Vagina (tissue), 2 donors: ENCODE measurements at regions not wholly inside any gene's neighbourhood (a gene's known extent, or its start where the extent isn't known, plus 50 kb on each side); places are given as distances from the start of the nearest gene placed in this dataset.

Experiments
- DNase-seq, 2 donors: peaks; one replicate each; pipeline ENCODE4 v3.0.0-alpha.2; 2017; ENCODE audit errors: extremely low spot score in 2 of 2
- H3K27ac ChIP-seq: fragments of 200-600 bp; sonication (generic); one replicate; pipeline ENCODE4 v1.5.1; 2019
- H3K27me3 ChIP-seq: fragments of 200-600 bp; sonication (generic); one replicate; pipeline ENCODE4 v1.5.1; 2019
- H3K36me3 ChIP-seq, 2 donors: fragments of 200-600 bp; sonication (generic); one replicate each; pipeline ENCODE4 v1.5.1; 2017 to 2019
- H3K4me1 ChIP-seq: fragments of 200-600 bp; sonication (generic); one replicate; pipeline ENCODE4 v1.5.1; 2019
- H3K4me3 ChIP-seq, 2 donors: fragments of 200-600 bp; sonication (generic); 1 replicate in 1 of 2; 2 replicates in 1 of 2; pipeline ENCODE4 v1.5.1; 2016 to 2019
- H3K9me3 ChIP-seq: fragments of 200-600 bp; sonication (generic); one replicate; pipeline ENCODE4 v1.5.1; 2019
- POLR2A ChIP-seq, 2 donors: fragments of 450-650 bp; IDR thresholded peaks; one replicate each; pipeline ENCODE4 v1.6.1; 2017; ENCODE audit warnings: antibody characterized with exemption in 2 of 2, mild to moderate bottlenecking in 2 of 2, moderate library complexity in 2 of 2
- POLR2AphosphoS5 ChIP-seq, 2 donors: sonication (generic); formaldehyde crosslinking; IDR thresholded peaks; one replicate each; pipeline ENCODE4 v1.9.0; 2017; ENCODE audit warnings: antibody characterized with exemption in 2 of 2, mild to moderate bottlenecking in 2 of 2, low read depth in 1 of 2; ENCODE audit not compliant: insufficient read depth in 1 of 2
- intact Hi-C: fragments of 100-400 bp; cut with DNase I; formaldehyde crosslinking; loops from one replicate; pipeline ENCODE4 v1.15.1; 2023
- TF ChIP-seq, protein P1 (sequence below), 3 experiments: fragments of 450-650 bp in 2 of 3; fragments of 200-600 bp in 1 of 3; sonication (generic) in 1 of 3; IDR thresholded peaks; one replicate each; pipeline ENCODE4 v1.5.1; 2017 to 2019; ENCODE audit warnings: antibody characterized with exemption in 3 of 3, mild to moderate bottlenecking in 2 of 3, moderate library complexity in 2 of 3

DNA sequence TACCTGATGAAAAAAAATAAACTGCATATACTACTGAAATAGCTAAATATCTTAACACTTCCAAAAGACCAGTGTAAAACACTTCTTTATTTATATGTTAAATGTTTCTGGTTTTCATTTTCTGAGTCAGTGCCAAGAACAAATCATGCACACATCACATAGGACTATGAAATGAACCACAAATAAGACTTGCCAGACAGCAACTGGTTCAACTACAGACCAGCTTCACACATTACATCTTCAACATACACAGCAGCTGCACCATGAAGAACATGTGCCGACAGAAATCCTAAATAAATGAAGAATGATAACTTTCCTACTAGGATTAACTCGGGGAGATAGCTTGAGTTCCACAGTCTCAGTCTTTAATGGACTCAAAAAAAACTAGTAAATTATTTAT is 168.3 kb upstream of the STXBP5 start:
- intact Hi-C loops, result no loop called here

DNA sequence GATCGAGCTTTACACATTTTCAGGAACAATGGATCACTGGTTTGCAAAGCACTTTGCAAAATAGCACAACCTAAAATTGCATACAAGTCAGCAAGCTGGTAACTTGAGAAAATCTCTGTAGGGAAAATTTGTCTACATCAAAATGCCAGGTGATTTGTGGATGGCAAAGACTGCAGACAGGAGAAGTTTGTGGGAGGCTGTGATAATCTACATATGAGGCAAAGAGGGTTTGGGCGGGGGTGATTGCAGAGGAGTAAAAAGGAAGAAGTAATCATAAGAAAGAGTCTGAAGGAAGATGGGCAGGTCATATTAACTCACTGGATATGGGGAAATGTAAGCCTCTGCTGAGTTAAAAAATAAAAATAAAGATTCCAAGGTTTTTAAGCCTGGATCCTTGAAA is 166.3 kb upstream of the STXBP5 start:
- no peaks in the 10 kb centered on the region for H3K36me3 ChIP-seq
- no peak for DNase-seq
- H3K9me3 ChIP-seq, result no peaks in the 10 kb centered on the region
- H3K27ac ChIP-seq, result no peak overlapping the region
- TF ChIP-seq, protein P1, sequence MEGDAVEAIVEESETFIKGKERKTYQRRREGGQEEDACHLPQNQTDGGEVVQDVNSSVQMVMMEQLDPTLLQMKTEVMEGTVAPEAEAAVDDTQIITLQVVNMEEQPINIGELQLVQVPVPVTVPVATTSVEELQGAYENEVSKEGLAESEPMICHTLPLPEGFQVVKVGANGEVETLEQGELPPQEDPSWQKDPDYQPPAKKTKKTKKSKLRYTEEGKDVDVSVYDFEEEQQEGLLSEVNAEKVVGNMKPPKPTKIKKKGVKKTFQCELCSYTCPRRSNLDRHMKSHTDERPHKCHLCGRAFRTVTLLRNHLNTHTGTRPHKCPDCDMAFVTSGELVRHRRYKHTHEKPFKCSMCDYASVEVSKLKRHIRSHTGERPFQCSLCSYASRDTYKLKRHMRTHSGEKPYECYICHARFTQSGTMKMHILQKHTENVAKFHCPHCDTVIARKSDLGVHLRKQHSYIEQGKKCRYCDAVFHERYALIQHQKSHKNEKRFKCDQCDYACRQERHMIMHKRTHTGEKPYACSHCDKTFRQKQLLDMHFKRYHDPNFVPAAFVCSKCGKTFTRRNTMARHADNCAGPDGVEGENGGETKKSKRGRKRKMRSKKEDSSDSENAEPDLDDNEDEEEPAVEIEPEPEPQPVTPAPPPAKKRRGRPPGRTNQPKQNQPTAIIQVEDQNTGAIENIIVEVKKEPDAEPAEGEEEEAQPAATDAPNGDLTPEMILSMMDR (IDR thresholded peaks at IDR 0.05), result no peak
- TF ChIP-seq POLR2AphosphoS5 (IDR thresholded peaks at IDR 0.05; ENCODE audit: insufficient read depth in 1 of 2, low read depth in 1 of 2), result no peak
- TF ChIP-seq POLR2A (IDR thresholded peaks at IDR 0.05), result no peak
- intact Hi-C loops, result no loop called here
- H3K27me3 ChIP-seq, result no peaks in the 10 kb centered on the region
- H3K4me1 ChIP-seq, result no peaks in the 10 kb centered on the region
- no peak overlapping the region for H3K4me3 ChIP-seq

More for the DNA sequence above, 168.3 kb upstream of the STXBP5 start:
- H3K4me1 ChIP-seq, result no peaks in the 10 kb centered on the region
- no peak for DNase-seq
- no peaks in the 10 kb centered on the region for H3K27me3 ChIP-seq
- TF ChIP-seq POLR2A (IDR thresholded peaks at IDR 0.05), result no peak
- TF ChIP-seq, protein P1 (IDR thresholded peaks at IDR 0.05), result no peak
- TF ChIP-seq POLR2AphosphoS5 (IDR thresholded peaks at IDR 0.05; ENCODE audit: insufficient read depth in 1 of 2, low read depth in 1 of 2), result no peak
- no peak overlapping the region for H3K4me3 ChIP-seq
- no peak overlapping the region for H3K27ac ChIP-seq
- H3K9me3 ChIP-seq, result no peaks in the 10 kb centered on the region
- H3K36me3 ChIP-seq, result no peaks in the 10 kb centered on the region

DNA sequence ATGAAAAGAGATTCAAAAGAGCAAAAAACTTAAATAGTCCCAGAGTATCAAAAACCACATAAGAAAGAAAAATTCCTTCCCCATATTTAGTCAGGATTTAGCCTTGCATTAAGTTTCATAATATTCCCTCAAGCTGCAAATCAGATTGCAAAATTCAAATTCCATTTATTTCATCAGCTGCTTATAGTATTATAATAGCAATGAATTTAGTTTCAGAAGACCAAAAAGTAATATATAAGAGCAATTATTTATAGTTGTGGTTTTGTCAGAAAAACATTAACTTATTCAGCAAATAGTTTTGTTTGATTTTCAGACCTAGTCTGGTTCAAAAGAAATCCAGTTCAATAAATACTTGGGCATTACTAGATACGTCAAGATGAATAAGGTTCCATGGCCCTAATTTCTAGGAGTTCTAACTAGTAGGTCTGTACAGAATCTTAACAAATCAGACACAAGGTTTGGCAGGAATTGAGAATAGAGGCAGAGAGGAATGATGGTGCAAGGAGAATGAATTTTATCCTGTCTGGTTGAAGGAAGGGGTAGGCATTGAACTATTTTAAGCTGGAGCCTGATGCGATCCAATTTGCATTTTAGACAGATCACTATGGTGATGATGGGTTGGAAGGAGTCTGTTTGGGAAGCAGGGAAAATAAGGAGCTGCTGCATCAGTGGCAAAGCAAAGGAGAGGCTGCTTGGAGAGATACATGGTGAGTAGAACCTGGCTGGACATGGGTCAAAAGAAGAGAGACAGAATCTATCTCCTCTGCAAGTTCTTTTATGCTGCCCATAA is 163.9 kb upstream of the STXBP5 start:
- H3K4me1 ChIP-seq, result no peaks in the 10 kb centered on the region
- H3K27me3 ChIP-seq, result no peaks in the 10 kb centered on the region
- H3K4me3 ChIP-seq, result no peak overlapping the region
- no peaks in the 10 kb centered on the region for H3K9me3 ChIP-seq
- H3K27ac ChIP-seq, result no peak overlapping the region
- TF ChIP-seq, protein P1 (IDR thresholded peaks at IDR 0.05), result no peak
- TF ChIP-seq POLR2A (IDR thresholded peaks at IDR 0.05), result no peak
- TF ChIP-seq POLR2AphosphoS5 (IDR thresholded peaks at IDR 0.05; ENCODE audit: insufficient read depth in 1 of 2, low read depth in 1 of 2), result no peak
- intact Hi-C loops, result no loop called here
- no peak for DNase-seq
- no peaks in the 10 kb centered on the region for H3K36me3 ChIP-seq

DNA sequence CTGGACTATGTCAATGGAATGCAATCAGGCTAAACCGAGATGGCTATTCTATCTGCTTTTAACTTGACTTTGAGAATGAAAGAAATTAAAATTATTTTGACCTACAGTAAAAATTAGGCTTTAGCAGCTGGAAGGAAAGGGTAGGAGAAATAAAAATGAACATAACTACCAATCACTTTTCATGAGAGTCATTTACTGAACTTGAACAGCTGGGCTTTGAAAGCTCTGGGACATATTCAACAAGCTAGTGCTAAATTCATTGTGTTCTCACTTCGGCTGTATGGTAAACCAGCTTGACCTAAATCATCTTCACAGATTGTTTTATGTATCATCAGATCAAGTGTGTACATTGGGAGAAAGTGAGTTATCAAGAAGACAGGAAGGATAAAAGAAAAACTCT is 161.5 kb upstream of the STXBP5 start:
- no peaks in the 10 kb centered on the region for H3K36me3 ChIP-seq
- no peaks in the 10 kb centered on the region for H3K4me1 ChIP-seq
- H3K27ac ChIP-seq, result no peak overlapping the region
- DNase-seq, result no peak
- no peak overlapping the region for H3K4me3 ChIP-seq
- H3K27me3 ChIP-seq, result no peaks in the 10 kb centered on the region
- TF ChIP-seq POLR2AphosphoS5 (IDR thresholded peaks at IDR 0.05; ENCODE audit: insufficient read depth in 1 of 2, low read depth in 1 of 2), result no peak
- TF ChIP-seq, protein P1 (IDR thresholded peaks at IDR 0.05), result no peak
- no peak for TF ChIP-seq POLR2A (IDR thresholded peaks at IDR 0.05)
- intact Hi-C loops, result no loop called here
- H3K9me3 ChIP-seq, result no peaks in the 10 kb centered on the region

DNA sequence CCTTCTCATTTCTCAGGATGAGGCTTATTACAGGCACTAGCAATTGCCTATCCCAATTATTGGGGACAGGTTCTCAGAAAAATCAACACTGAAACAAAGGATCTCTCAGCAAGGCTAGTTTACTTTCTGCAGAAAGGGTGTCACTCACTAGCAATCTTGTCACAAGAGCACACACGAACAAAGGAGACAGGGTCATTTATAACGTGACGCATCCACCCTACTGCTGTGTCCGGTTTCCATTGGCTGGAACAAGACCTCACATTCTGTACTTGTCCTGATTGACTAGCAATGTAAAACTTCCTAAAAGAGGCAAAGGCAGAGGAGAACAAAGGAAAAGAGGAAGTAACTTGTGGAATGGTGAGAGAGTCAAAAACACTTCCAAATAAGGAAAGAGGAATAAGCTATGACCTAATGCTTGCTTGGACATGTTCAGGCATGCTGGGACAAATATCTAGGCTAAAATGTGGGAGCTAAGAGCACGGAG is 160.2 kb upstream of the STXBP5 start:
- DNase-seq, result no peak
- Histone ChIP-seq H3K27ac (no peak overlapping the region), H3K9me3 (no peaks in the 10 kb centered on the region), H3K4me1 (no peaks in the 10 kb centered on the region), H3K27me3 (no peaks in the 10 kb centered on the region), H3K36me3 (no peaks in the 10 kb centered on the region), H3K4me3 (no peak overlapping the region)
- intact Hi-C loops, result no loop called here
- TF ChIP-seq POLR2AphosphoS5 (IDR thresholded peaks at IDR 0.05; ENCODE audit: insufficient read depth in 1 of 2, low read depth in 1 of 2), result no peak
- no peak for TF ChIP-seq POLR2A (IDR thresholded peaks at IDR 0.05)
- TF ChIP-seq, protein P1 (IDR thresholded peaks at IDR 0.05), result no peak
